Chondrocyte (in vitro differentiated cells): ENCODE measurements at regions not wholly inside any gene's neighbourhood (a gene's known extent, or its start where the extent isn't known, plus 50 kb on each side); places are given as distances from the start of the nearest gene placed in this dataset.
"Not testable (repeated sequence)": the region's sequence is repeated elsewhere in the genome, so short reads cannot be mapped to it uniquely, and the experiment has no call there.

ENCODE experiments used
- DNase-seq: peaks from one replicate; pipeline ENCODE4 v3.0.0; 2021; ENCODE audit warnings: mixed read lengths, low spot score
- H3K27ac Mint-ChIP-seq: one replicate; pipeline ENCODE4 v1.8.0; 2021; ENCODE audit warnings: mild to moderate bottlenecking, moderate library complexity, mixed read lengths; ENCODE audit not compliant: unreplicated experiment
- H3K27me3 Mint-ChIP-seq: 2 replicates; pipeline ENCODE4 v1.8.0; 2021; ENCODE audit warnings: low read depth, mixed read lengths
- H3K36me3 Mint-ChIP-seq: 2 replicates; pipeline ENCODE4 v1.8.0; 2021; ENCODE audit warnings: low read depth, mixed read lengths
- H3K4me1 Mint-ChIP-seq: 2 replicates; pipeline ENCODE4 v1.8.0; 2021; ENCODE audit warnings: low read depth, mild to moderate bottlenecking, mixed read lengths
- H3K4me3 Mint-ChIP-seq: one replicate; pipeline ENCODE4 v1.8.0; 2021; ENCODE audit warnings: mild to moderate bottlenecking, moderate library complexity, mixed read lengths; ENCODE audit not compliant: unreplicated experiment
- H3K9me3 Mint-ChIP-seq: 2 replicates; pipeline ENCODE4 v1.8.0; 2021; ENCODE audit warnings: low read depth, mixed read lengths
- CTCF ChIP-seq: fragments of 200-600 bp; sonication (generic); IDR thresholded peaks from 2 replicates; pipeline ENCODE4 v1.5.0; 2021; ENCODE audit warnings: antibody characterized with exemption, mild to moderate bottlenecking, moderate library complexity

GRCh38 chr18:25473008-25473407, 121.0 kb upstream of the ZNF521 start:
- DNase-seq, result no peak
- H3K4me1 Mint-ChIP-seq, result peaks cover under 1% of the 10 kb centered on the region
- no peaks in the 10 kb centered on the region for H3K36me3 Mint-ChIP-seq
- H3K27me3 Mint-ChIP-seq, result peaks cover 3% of the 10 kb centered on the region
- peaks cover 14% of the 10 kb centered on the region for H3K9me3 Mint-ChIP-seq
- no peak overlapping the region for H3K4me3 Mint-ChIP-seq
- H3K27ac Mint-ChIP-seq, result no peak overlapping the region
- TF ChIP-seq CTCF, result no peak

DNA sequence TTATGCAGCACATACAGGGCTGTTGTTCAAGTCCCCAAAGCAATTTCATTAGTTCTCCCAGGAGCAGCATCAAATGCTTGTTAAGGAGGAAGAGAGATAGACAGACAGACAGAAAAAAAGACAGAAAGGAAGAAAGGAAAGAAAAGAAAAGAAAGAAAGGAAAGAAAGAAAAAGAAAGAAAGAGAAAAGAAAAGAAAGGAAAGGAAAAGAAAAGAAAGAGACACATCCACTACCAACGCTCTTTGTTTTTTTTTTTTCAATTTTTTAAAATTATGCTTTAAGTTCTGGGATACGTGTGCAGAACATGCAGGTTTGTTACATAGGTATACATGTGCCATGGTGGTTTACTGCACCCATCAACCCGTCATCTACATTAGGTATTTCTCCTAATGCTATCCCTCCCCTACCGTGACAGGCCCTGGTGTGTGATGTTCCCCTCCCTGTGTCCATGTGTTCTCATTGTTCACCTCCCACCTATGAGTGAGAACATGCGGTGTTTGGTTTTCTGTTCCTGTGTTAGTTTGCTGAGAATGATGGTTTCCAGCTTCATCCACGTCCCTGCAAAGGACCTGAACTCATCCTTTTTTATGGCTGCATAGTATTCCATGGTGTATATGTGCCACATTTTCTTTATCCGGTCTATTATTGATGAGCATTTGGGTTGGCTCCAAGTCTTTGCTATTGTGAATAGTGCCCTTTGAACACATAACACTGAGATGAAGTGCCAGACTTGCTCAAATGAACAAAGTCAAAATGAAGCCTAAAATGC, 119.0 kb upstream of the ZNF521 start:
- H3K36me3 Mint-ChIP-seq, H3K27me3 Mint-ChIP-seq, DNase-seq, H3K9me3 Mint-ChIP-seq, H3K4me3 Mint-ChIP-seq, H3K27ac Mint-ChIP-seq: not testable (repeated sequence)
- H3K4me1 Mint-ChIP-seq, result peaks cover 22% of the 10 kb centered on the region

DNA sequence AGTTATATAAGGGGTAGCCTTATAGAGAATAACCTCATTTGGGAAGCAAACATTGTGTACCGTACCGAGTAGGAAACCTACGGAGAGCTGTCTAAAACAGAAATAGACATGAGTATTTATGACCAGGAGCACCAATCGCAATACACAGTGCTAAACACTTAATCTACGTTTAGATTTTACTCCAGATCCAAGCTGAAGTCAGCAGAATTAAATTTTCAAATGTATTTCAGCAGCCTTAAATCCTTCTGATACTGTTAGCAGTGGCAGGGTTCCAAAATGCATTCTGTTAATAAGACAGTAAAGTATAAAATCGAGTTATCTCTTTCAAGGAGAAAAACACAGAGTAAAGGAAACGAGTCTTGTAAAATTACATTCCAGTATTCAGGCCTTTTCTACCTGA, 118.1 kb upstream of the ZNF521 start:
- Mint-ChIP-seq H3K27ac (no peak overlapping the region), H3K36me3 (no peaks in the 10 kb centered on the region), H3K4me3 (no peak overlapping the region), H3K4me1 (peaks cover 30% of the 10 kb centered on the region), H3K27me3 (no peaks in the 10 kb centered on the region), H3K9me3 (no peaks in the 10 kb centered on the region)
- DNase-seq, result no peak
- TF ChIP-seq CTCF, result no peak

- TF ChIP-seq CTCF, result no peak
- Mint-ChIP-seq H3K9me3 (no peaks in the 10 kb centered on the region), H3K4me1 (peaks cover 35% of the 10 kb centered on the region), H3K36me3 (no peaks in the 10 kb centered on the region), H3K27me3 (no peaks in the 10 kb centered on the region), H3K4me3 (no peak overlapping the region), H3K27ac (no peak overlapping the region)
- no peak for DNase-seq
Measured at GRCh38 chr18:25469489-25469888, 117.5 kb upstream of the ZNF521 start.

DNA sequence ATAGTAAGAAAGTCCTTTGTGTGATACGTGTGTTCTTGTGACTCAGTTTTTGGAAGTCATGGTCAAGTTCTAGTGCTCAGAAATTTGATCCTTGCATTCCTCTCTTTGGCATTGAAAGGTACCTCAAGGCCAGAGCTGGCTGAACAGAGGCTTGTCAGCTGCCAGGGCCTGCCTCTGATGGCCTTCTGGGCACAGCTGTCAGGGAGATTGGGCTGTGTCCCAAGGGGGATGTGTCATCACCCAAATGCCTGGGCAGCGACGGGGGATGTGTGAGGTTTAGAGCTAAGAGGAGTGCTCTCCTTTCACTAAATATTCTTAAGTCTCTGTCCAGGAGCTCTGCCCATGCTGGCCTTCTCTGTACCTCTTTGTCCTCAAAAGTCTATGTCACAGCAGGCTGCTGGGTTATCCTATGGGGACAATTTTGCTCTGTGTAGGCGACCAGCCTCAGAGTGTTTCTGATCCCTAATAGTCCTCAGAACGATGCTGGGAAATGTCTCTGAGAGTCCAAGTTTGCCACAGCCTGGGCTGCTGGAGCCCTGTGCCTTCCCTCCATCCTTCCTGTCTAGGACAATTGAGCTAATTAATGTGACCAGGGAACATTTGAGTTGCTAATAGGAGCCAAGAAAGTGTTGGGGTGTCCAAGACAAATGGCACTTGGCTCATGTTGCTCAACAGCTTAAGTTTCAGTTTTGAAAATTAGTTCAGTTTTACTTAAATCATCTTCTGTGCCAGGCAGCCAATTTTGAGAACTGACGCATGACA, 115.4 kb upstream of the ZNF521 start:
- H3K36me3 Mint-ChIP-seq, result no peaks in the 10 kb centered on the region
- peaks cover 42% of the 10 kb centered on the region for H3K4me1 Mint-ChIP-seq
- H3K27me3 Mint-ChIP-seq, result no peaks in the 10 kb centered on the region
- H3K27ac Mint-ChIP-seq, result peak overlapping the region; percentile 71
- TF ChIP-seq CTCF, result no peak
- DNase-seq, result no peak
- no peaks in the 10 kb centered on the region for H3K9me3 Mint-ChIP-seq
- no peak overlapping the region for H3K4me3 Mint-ChIP-seq
